GM12878 (cell line): ENCODE measurements at regions not wholly inside any gene's neighbourhood (a gene's known extent, or its start where the extent isn't known, plus 50 kb on each side); places are given as distances from the start of the nearest gene placed in this dataset.

Experiments
- BCLAF1 ChIP-seq: fragments of 450-650 bp; IDR thresholded peaks from 2 replicates; pipeline ENCODE4 v1.6.1; 2017; ENCODE audit warnings: antibody characterized with exemption, mild to moderate bottlenecking, moderate library complexity
- CEBPZ ChIP-seq: fragments of 150-350 bp; IDR thresholded peaks from 2 replicates; pipeline ENCODE4 v1.6.1; 2016; ENCODE audit warnings: low read depth, low read length
- CTCF ChIP-seq, 3 experiments: IDR thresholded peaks in 2 of 3; conservative IDR thresholded peaks in 1 of 3; 2 replicates each; pipeline ENCODE4 v1.5.1; 2011; ENCODE audit warnings: low read depth in 3 of 3, low read length in 3 of 3, mild to moderate bottlenecking in 3 of 3, control low read depth in 2 of 3, moderate library complexity in 2 of 3, inconsistent platforms in 1 of 3, mixed read lengths in 1 of 3; ENCODE audit not compliant: control insufficient read depth in 2 of 3, insufficient read depth in 1 of 3; ENCODE audit errors: extremely low read depth in 1 of 3
- EZH2 ChIP-seq: IDR thresholded peaks from 2 replicates; pipeline ENCODE4 v1.6.1; 2012; ENCODE audit warnings: low read depth, mild to moderate bottlenecking, control low read depth, inconsistent platforms, low read length, borderline replicate concordance; ENCODE audit not compliant: control insufficient read depth
- POLR2A ChIP-seq: IDR thresholded peaks from 2 replicates; pipeline ENCODE4 v1.6.1; 2011; ENCODE audit warnings: low read depth, mild to moderate bottlenecking, low read length
- RBBP5 ChIP-seq: fragments of 200-600 bp; sonication (generic); conservative IDR thresholded peaks from 2 replicates; pipeline ENCODE4 v1.6.1; 2016
- TARDBP ChIP-seq: IDR thresholded peaks from 2 replicates; pipeline ENCODE4 v1.6.1; 2016; ENCODE audit warnings: borderline replicate concordance
- TF ChIP-seq, protein P1 (sequence below): IDR thresholded peaks from 2 replicates; pipeline ENCODE4 v1.6.1; 2012; ENCODE audit warnings: low read depth, low read length, improper control_type of control experiment
- TF ChIP-seq, protein P2 (sequence below): IDR thresholded peaks from 2 replicates; pipeline ENCODE4 v1.6.1; 2012; ENCODE audit warnings: low read length, inconsistent platforms
- TF ChIP-seq, protein P3 (sequence below): IDR thresholded peaks from 2 replicates; pipeline ENCODE4 v1.6.1; 2011; ENCODE audit warnings: low read depth, low read length, improper control_type of control experiment, borderline replicate concordance

DNA sequence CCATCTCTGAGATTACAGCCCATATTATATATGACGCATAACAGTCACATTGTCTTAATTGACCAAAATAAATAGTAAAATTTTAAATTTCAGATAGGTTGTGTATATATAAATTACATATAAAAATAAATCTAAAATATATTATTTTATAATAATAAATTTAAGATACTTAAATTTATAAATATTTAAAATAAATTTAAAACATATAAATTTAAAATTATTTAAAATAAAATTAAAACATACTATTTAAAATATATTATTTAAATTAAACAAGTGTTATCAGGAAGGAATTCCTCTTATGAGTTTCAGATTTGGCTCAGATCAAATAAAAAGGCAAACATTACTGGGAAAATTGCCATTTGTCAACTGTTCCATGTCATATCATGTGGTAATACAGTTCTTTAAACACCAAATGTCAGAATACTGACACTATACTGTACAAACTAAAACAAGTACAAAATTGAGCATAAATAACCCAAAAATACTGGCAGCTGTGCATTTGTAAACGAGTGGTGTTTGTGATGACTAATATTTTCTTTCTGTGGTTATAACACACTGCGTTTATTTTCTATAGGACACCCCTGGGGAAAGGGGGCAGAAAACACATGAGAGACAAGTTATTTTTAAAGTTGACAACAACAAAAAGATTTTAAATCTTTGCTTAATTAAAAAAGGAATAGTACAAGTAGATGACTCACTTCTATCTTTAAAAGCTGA lies 71.3 kb upstream of the DGKB start:
- TF ChIP-seq POLR2A, result no peak
- TF ChIP-seq CEBPZ, result no peak
- TF ChIP-seq EZH2, result no peak
- TF ChIP-seq TARDBP, result no peak
- no peak for TF ChIP-seq RBBP5
- no peak for TF ChIP-seq BCLAF1
- TF ChIP-seq, protein P1, sequence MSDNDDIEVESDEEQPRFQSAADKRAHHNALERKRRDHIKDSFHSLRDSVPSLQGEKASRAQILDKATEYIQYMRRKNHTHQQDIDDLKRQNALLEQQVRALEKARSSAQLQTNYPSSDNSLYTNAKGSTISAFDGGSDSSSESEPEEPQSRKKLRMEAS, result no peak
- TF ChIP-seq, protein P2, sequence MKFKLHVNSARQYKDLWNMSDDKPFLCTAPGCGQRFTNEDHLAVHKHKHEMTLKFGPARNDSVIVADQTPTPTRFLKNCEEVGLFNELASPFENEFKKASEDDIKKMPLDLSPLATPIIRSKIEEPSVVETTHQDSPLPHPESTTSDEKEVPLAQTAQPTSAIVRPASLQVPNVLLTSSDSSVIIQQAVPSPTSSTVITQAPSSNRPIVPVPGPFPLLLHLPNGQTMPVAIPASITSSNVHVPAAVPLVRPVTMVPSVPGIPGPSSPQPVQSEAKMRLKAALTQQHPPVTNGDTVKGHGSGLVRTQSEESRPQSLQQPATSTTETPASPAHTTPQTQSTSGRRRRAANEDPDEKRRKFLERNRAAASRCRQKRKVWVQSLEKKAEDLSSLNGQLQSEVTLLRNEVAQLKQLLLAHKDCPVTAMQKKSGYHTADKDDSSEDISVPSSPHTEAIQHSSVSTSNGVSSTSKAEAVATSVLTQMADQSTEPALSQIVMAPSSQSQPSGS, result no peak
- TF ChIP-seq, protein P3, sequence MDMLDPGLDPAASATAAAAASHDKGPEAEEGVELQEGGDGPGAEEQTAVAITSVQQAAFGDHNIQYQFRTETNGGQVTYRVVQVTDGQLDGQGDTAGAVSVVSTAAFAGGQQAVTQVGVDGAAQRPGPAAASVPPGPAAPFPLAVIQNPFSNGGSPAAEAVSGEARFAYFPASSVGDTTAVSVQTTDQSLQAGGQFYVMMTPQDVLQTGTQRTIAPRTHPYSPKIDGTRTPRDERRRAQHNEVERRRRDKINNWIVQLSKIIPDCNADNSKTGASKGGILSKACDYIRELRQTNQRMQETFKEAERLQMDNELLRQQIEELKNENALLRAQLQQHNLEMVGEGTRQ, result no peak
- TF ChIP-seq CTCF (IDR thresholded peaks at IDR 0.05 in 2 of 3, conservative IDR thresholded peaks at IDR 0.05 in 1 of 3; ENCODE audit: control insufficient read depth in 2 of 3, extremely low read depth in 1 of 3, insufficient read depth in 1 of 3, low read depth in 3 of 3, low read length in 3 of 3), result no peak
